Activated CD8-positive, alpha-beta T cell treated with anti-CD3 and anti-CD28 coated beads for 36 hours (primary cell): ENCODE measurements at regions not wholly inside any gene's neighbourhood (a gene's known extent, or its start where the extent isn't known, plus 50 kb on each side); places are given as distances from the start of the nearest gene placed in this dataset.

Experiments used
- ATAC-seq: fragments of 200-7000 bp; cut with Tn5 transposase; one replicate; pipeline ENCODE4 v1.10.0; 2021; ENCODE audit warnings: mild to moderate bottlenecking, moderate library complexity
- CTCF ChIA-PET: fragments of 350-600 bp; sonication (Branson Sonifier 250); formaldehyde crosslinking; loops from one replicate; lab custom pipeline; 2021; ENCODE audit warnings: antibody characterized with exemption; lab: Charles Lee
- POLR2A ChIA-PET: fragments of 350-600 bp; sonication (Branson Sonifier 250); formaldehyde crosslinking; loops from one replicate; lab custom pipeline; 2021; ENCODE audit warnings: antibody characterized with exemption; lab: Charles Lee
- DNase-seq: peaks from one replicate; pipeline ENCODE4 v3.0.0-alpha.2; 2020
- H3K27ac Mint-ChIP-seq: one replicate; pipeline ENCODE4 v1.8.0; 2021; ENCODE audit warnings: mild to moderate bottlenecking, mixed read lengths
- H3K27me3 Mint-ChIP-seq: one replicate; pipeline ENCODE4 v1.8.0; 2021; ENCODE audit warnings: mixed read lengths
- H3K36me3 Mint-ChIP-seq: one replicate; pipeline ENCODE4 v1.8.0; 2021; ENCODE audit warnings: low read depth, mixed read lengths
- H3K4me1 Mint-ChIP-seq: one replicate; pipeline ENCODE4 v1.8.0; 2021; ENCODE audit warnings: low read depth, mixed read lengths
- H3K4me3 Mint-ChIP-seq: one replicate; pipeline ENCODE4 v1.8.0; 2021; ENCODE audit warnings: mild to moderate bottlenecking, moderate library complexity, mixed read lengths
- H3K9me3 Mint-ChIP-seq: one replicate; pipeline ENCODE4 v1.8.0; 2021; ENCODE audit warnings: mixed read lengths
- CTCF ChIP-seq: fragments of 200-600 bp; IDR thresholded peaks from one replicate; pipeline ENCODE4 v1.8.0; 2022; ENCODE audit warnings: antibody characterized with exemption, mild to moderate bottlenecking
- intact Hi-C: fragments of 100-400 bp; cut with micrococcal nuclease; formaldehyde crosslinking; loops from one replicate; pipeline ENCODE4 v1.10.0; 2022

GRCh38 chr1:39129514-39129913 lies 75.0 kb upstream of the MACF1 start:
- no peaks in the 10 kb centered on the region for H3K36me3 Mint-ChIP-seq
- ChIA-PET CTCF (interaction anchor here (0.9 to 1.3 kb wide), 2 partner anchors 47 to 62 kb away, joined by 6 read pairs; no protein-coding TSS in a partner anchor), POLR2A (no interaction called here)
- H3K9me3 Mint-ChIP-seq = no peaks in the 10 kb centered on the region
- intact Hi-C loops = no loop called here
- H3K4me3 Mint-ChIP-seq = no peak overlapping the region
- no peaks in the 10 kb centered on the region for H3K27me3 Mint-ChIP-seq
- DNase-seq (peak; percentile 13), ATAC-seq (no peak)
- no peak for TF ChIP-seq CTCF
- peaks cover 6% of the 10 kb centered on the region for H3K4me1 Mint-ChIP-seq
- H3K27ac Mint-ChIP-seq = no peak overlapping the region

GRCh38 chr1:39130325-39130724 lies 74.2 kb upstream of the MACF1 start:
- DNase-seq (no peak), ATAC-seq (no peak)
- intact Hi-C loops = no loop called here
- TF ChIP-seq CTCF = no peak
- POLR2A ChIA-PET = no interaction called here
- H3K9me3 Mint-ChIP-seq = no peaks in the 10 kb centered on the region
- CTCF ChIA-PET = no interaction called here
- no peak overlapping the region for H3K27ac Mint-ChIP-seq
- no peaks in the 10 kb centered on the region for H3K36me3 Mint-ChIP-seq
- H3K4me3 Mint-ChIP-seq = no peak overlapping the region
- H3K27me3 Mint-ChIP-seq = no peaks in the 10 kb centered on the region
- peaks cover 10% of the 10 kb centered on the region for H3K4me1 Mint-ChIP-seq

- H3K27ac Mint-ChIP-seq = no peak overlapping the region
- CTCF ChIA-PET = interaction anchor here (0.7 to 1.9 kb wide), 4 partner anchors 32 to 59 kb away, joined by 3 to 5 read pairs (median 4); no protein-coding TSS in a partner anchor
These were observed 72.6 kb upstream of the MACF1 start for GRCh38 chr1:39131940-39132339.

GRCh38 chr1:39132505-39133339 lies 71.8 kb upstream of the MACF1 start:
- CTCF ChIA-PET = interaction anchor here (0.7 to 1.9 kb wide), 3 partner anchors 32 to 58 kb away, joined by 3 to 5 read pairs (median 4); no protein-coding TSS in a partner anchor
- Mint-ChIP-seq H3K36me3 (no peaks in the 10 kb centered on the region), H3K27me3 (no peaks in the 10 kb centered on the region), H3K4me3 (no peak overlapping the region), H3K4me1 (peaks cover 10% of the 10 kb centered on the region), H3K27ac (no peak overlapping the region), H3K9me3 (no peaks in the 10 kb centered on the region)
- TF ChIP-seq CTCF = no peak
- intact Hi-C loops = no loop called here
- DNase-seq = no peak
- POLR2A ChIA-PET = interaction anchor here (0.6 kb wide), 1 partner anchor 154 kb away, joined by 3 read pairs; no protein-coding TSS in a partner anchor
- ATAC-seq = no peak

More at GRCh38 chr1:39131940-39132339, 72.6 kb upstream of the MACF1 start:
- ATAC-seq = no peak
- Mint-ChIP-seq H3K4me1 (peaks cover 10% of the 10 kb centered on the region), H3K9me3 (no peaks in the 10 kb centered on the region), H3K36me3 (no peaks in the 10 kb centered on the region), H3K4me3 (no peak overlapping the region), H3K27me3 (no peaks in the 10 kb centered on the region)
- intact Hi-C loops = no loop called here
- POLR2A ChIA-PET = no interaction called here
- TF ChIP-seq CTCF = no peak
- DNase-seq = no peak

- ATAC-seq = no peak
- no peak for TF ChIP-seq CTCF
- CTCF ChIA-PET = interaction anchor here (1.8 to 1.9 kb wide), 2 partner anchors 31 to 34 kb away, joined by 4 to 5 read pairs; no protein-coding TSS in a partner anchor
- no peak overlapping the region for H3K27ac Mint-ChIP-seq
- no peaks in the 10 kb centered on the region for H3K9me3 Mint-ChIP-seq
- H3K36me3 Mint-ChIP-seq = no peaks in the 10 kb centered on the region
- DNase-seq = no peak
- peaks cover 10% of the 10 kb centered on the region for H3K4me1 Mint-ChIP-seq
- POLR2A ChIA-PET = interaction anchor here (0.6 kb wide), 1 partner anchor 153 kb away, joined by 3 read pairs; no protein-coding TSS in a partner anchor
- intact Hi-C loops = no loop called here
- H3K4me3 Mint-ChIP-seq = no peak overlapping the region
- no peaks in the 10 kb centered on the region for H3K27me3 Mint-ChIP-seq
These were observed 71.2 kb upstream of the MACF1 start for GRCh38 chr1:39133340-39133684.
